Karpas-422 (cell line): ENCODE measurements at regions not wholly inside any gene's neighbourhood (a gene's known extent, or its start where the extent isn't known, plus 50 kb on each side); places are given as distances from the start of the nearest gene placed in this dataset.
"Not testable (repeated sequence)": the region's sequence is repeated elsewhere in the genome, so short reads cannot be mapped to it uniquely, and the experiment has no call there.

Experiments used
- DNase-seq: peaks from one replicate; pipeline ENCODE4 v3.0.0-alpha.2; 2015
- H2AFZ ChIP-seq: fragments of 200-600 bp; sonication (generic); 2 replicates; pipeline ENCODE4 v1.6.1; 2014; ENCODE audit warnings: antibody characterized with exemption, low read length, mixed read lengths
- H3K27ac ChIP-seq: fragments of 200-600 bp; sonication (generic); 2 replicates; pipeline ENCODE4 v1.5.1; 2014; ENCODE audit warnings: mild to moderate bottlenecking, low read length, moderate library complexity
- H3K27me3 ChIP-seq: fragments of 200-600 bp; sonication (generic); 2 replicates; pipeline ENCODE4 v1.6.1; 2014; ENCODE audit warnings: low read length, mixed read lengths
- H3K36me3 ChIP-seq: fragments of 200-600 bp; sonication (generic); 2 replicates; pipeline ENCODE4 v1.6.1; 2014; ENCODE audit warnings: low read length, mixed read lengths; ENCODE audit not compliant: insufficient read depth
- H3K4me1 ChIP-seq: fragments of 200-600 bp; sonication (generic); 2 replicates; pipeline ENCODE4 v1.6.1; 2014; ENCODE audit warnings: mild to moderate bottlenecking, low read length, mixed read lengths
- H3K4me2 ChIP-seq: fragments of 200-600 bp; sonication (generic); 2 replicates; pipeline ENCODE4 v1.6.1; 2014; ENCODE audit warnings: low read length, low read depth, mild to moderate bottlenecking; ENCODE audit not compliant: poor library complexity, severe bottlenecking
- H3K4me3 ChIP-seq: fragments of 200-600 bp; sonication (generic); 2 replicates; pipeline ENCODE4 v1.5.1; 2014; ENCODE audit warnings: mild to moderate bottlenecking, antibody characterized with exemption, low read length, mixed read lengths
- H3K79me2 ChIP-seq: fragments of 200-600 bp; sonication (generic); 2 replicates; pipeline ENCODE4 v1.6.1; 2014; ENCODE audit warnings: mild to moderate bottlenecking, low read length, mixed read lengths
- H3K9ac ChIP-seq: fragments of 200-600 bp; sonication (generic); 2 replicates; pipeline ENCODE4 v1.6.0; 2014; ENCODE audit warnings: low read length
- H3K9me2 ChIP-seq: fragments of 200-600 bp; sonication (generic), shearing (Covaris generic); replicated peaks from 2 replicates; pipeline ENCODE4 v1.6.0; 2014; ENCODE audit warnings: mild to moderate bottlenecking, low read length, moderate library complexity; ENCODE audit not compliant: insufficient read depth
- H3K9me3 ChIP-seq: fragments of 300-700, 200-600 bp; sonication (generic); 2 replicates; pipeline ENCODE4 v1.6.1; 2014; ENCODE audit warnings: low read length, mixed read lengths
- H4K20me1 ChIP-seq: fragments of 200-600 bp; sonication (generic); 2 replicates; pipeline ENCODE4 v1.6.1; 2014; ENCODE audit warnings: mild to moderate bottlenecking, antibody characterized with exemption, low read length, low read depth; ENCODE audit not compliant: insufficient read depth

- H2AFZ ChIP-seq, H3K4me3 ChIP-seq, H3K9me3 ChIP-seq, H3K9ac ChIP-seq, H3K4me1 ChIP-seq, H3K36me3 ChIP-seq, H4K20me1 ChIP-seq, H3K9me2 ChIP-seq, H3K79me2 ChIP-seq, H3K27ac ChIP-seq, H3K27me3 ChIP-seq, DNase-seq, H3K4me2 ChIP-seq: not testable (repeated sequence)
Observed at GRCh38 chrX:25797796-25798195, 340.3 kb upstream of the MAGEB18 start.

DNA sequence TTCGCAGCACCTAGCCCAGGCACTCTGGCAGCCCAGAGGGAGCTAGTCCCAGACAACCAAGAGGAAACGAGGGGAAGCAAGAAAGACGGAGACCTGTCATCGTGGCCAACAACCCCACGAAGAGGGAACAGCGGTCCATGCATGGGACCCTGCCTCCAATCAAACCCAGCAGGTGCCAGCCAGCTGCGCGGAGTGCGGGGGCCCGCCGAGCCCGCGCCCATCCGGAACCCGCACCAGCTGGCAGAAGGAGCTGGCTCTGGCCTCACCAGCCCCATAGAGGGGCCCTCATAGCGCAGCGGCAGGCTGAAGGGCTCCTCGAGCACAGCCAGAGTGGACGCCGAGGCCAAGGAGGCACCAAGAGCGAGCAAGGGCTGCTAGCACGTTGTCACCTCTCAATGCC lies 332.4 kb upstream of the MAGEB18 start:
- no peak overlapping the region for H3K4me2 ChIP-seq
- H3K79me2 ChIP-seq: no peaks in the 10 kb centered on the region
- H3K9me3 ChIP-seq: peaks cover 12% of the 10 kb centered on the region
- no peaks in the 10 kb centered on the region for H4K20me1 ChIP-seq
- H3K4me3 ChIP-seq: no peak overlapping the region
- no peaks in the 10 kb centered on the region for H3K4me1 ChIP-seq
- no peaks in the 10 kb centered on the region for H3K36me3 ChIP-seq
- H3K27me3 ChIP-seq: no peaks in the 10 kb centered on the region
- H3K9me2 ChIP-seq: no peaks in the 10 kb centered on the region
- no peak overlapping the region for H2AFZ ChIP-seq
- H3K9ac ChIP-seq: no peak overlapping the region
- H3K27ac ChIP-seq: no peak overlapping the region
- no peak for DNase-seq

- Histone ChIP-seq H3K9me2 (no peaks in the 10 kb centered on the region), H3K4me2 (no peak overlapping the region), H3K9ac (no peak overlapping the region), H3K36me3 (no peaks in the 10 kb centered on the region), H3K9me3 (peaks cover 16% of the 10 kb centered on the region), H2AFZ (no peak overlapping the region), H3K4me3 (no peak overlapping the region), H3K4me1 (no peaks in the 10 kb centered on the region), H4K20me1 (no peaks in the 10 kb centered on the region), H3K27me3 (no peaks in the 10 kb centered on the region), H3K79me2 (no peaks in the 10 kb centered on the region), H3K27ac (no peak overlapping the region)
- no peak for DNase-seq
Observed at GRCh38 chrX:25807022-25807421, 331.1 kb upstream of the MAGEB18 start.

- no peak overlapping the region for H3K4me3 ChIP-seq
- H3K4me2 ChIP-seq: no peak overlapping the region
- H2AFZ ChIP-seq: no peak overlapping the region
- H3K4me1 ChIP-seq: no peaks in the 10 kb centered on the region
- no peak overlapping the region for H3K9ac ChIP-seq
- H3K9me3 ChIP-seq: peaks cover 19% of the 10 kb centered on the region
- H4K20me1 ChIP-seq: no peaks in the 10 kb centered on the region
- no peaks in the 10 kb centered on the region for H3K36me3 ChIP-seq
- DNase-seq: no peak
- no peaks in the 10 kb centered on the region for H3K27me3 ChIP-seq
- no peak overlapping the region for H3K27ac ChIP-seq
- H3K9me2 ChIP-seq: no peaks in the 10 kb centered on the region
- no peaks in the 10 kb centered on the region for H3K79me2 ChIP-seq
Observed at GRCh38 chrX:25810202-25810601, 327.9 kb upstream of the MAGEB18 start.

DNA sequence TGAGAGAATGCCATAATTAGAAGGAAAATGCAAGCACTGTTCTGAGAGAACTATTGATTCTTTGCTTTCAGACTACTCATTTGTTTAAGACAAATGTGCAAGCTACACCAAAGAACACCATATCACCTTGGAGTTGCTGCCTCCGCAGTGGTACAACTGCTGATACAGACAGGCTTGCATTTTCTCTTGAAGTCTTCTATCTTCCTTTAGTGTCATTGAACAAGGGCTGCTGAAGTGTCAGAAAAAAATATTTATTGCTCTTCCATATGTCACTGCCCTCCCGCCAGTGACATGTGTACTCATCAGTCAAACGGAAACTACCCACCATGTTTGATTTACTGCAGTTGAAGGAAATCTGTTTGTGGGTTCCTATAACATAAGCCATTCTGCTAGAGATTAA lies 318.3 kb upstream of the MAGEB18 start:
- Histone ChIP-seq H2AFZ (no peak overlapping the region), H3K27ac (no peak overlapping the region), H3K36me3 (no peaks in the 10 kb centered on the region), H3K4me1 (no peaks in the 10 kb centered on the region), H3K9me3 (peaks cover 6% of the 10 kb centered on the region; the same call in 1 of the 2 replicates), H3K27me3 (no peaks in the 10 kb centered on the region), H4K20me1 (no peaks in the 10 kb centered on the region), H3K79me2 (no peaks in the 10 kb centered on the region), H3K9me2 (no peaks in the 10 kb centered on the region), H3K4me3 (no peak overlapping the region), H3K4me2 (no peak overlapping the region), H3K9ac (no peak overlapping the region)
- no peak for DNase-seq

DNA sequence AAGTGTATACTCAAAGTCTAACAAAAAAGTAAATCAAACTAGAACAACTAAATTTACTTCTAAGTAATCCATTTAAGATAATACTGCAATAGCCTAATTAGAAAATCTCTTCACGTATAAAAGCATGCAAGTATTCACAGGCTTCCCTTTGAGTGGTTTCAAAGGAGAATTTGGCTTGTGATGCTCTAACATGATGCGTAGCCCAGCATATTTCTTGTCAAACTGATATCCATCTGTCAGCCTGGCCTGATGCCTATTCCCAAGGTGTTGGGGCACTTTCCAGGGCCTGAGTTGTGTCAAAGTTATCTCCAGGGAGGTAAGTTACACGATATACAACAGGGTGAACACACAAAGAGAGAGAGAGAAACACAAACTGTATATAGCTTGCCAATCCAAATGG lies 287.0 kb upstream of the MAGEB18 start:
- Histone ChIP-seq H3K4me1 (no peaks in the 10 kb centered on the region), H3K9me2 (no peaks in the 10 kb centered on the region), H2AFZ (no peak overlapping the region), H3K4me3 (no peak overlapping the region), H3K36me3 (no peaks in the 10 kb centered on the region), H3K79me2 (no peaks in the 10 kb centered on the region), H4K20me1 (no peaks in the 10 kb centered on the region), H3K9me3 (peaks cover 28% of the 10 kb centered on the region; the same call in 1 of the 2 replicates), H3K4me2 (no peak overlapping the region), H3K27me3 (no peaks in the 10 kb centered on the region), H3K27ac (no peak overlapping the region), H3K9ac (no peak overlapping the region)
- DNase-seq: no peak

DNA sequence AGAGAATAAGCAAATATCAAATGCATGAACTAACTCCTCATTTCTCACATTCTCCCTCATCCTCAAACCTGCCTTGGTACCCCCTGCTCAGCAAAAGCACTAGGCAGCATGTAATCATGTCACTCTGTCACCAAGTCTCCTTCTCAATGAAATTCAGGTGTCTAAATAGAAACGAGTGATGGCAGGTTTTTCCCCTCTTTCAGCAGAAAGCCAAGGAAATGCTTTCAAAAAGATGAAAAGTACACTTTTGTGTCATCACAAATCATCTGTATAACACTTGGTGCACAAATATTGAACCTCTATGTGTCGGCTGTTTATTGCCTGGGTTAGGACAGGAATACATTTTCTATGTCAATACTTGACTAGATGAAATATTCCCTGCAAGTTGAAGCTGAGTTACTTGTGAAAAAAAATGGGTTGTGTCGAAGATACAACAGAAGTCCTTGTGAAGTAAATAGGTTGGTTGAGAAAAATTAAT lies 285.1 kb upstream of the MAGEB18 start:
- Histone ChIP-seq H3K9me3 (peaks cover 33% of the 10 kb centered on the region), H3K9ac (no peak overlapping the region), H3K36me3 (no peaks in the 10 kb centered on the region), H2AFZ (no peak overlapping the region), H3K4me2 (no peak overlapping the region), H3K79me2 (no peaks in the 10 kb centered on the region), H3K27ac (no peak overlapping the region), H4K20me1 (no peaks in the 10 kb centered on the region), H3K4me1 (no peaks in the 10 kb centered on the region), H3K9me2 (no peaks in the 10 kb centered on the region), H3K27me3 (no peaks in the 10 kb centered on the region), H3K4me3 (no peak overlapping the region)
- DNase-seq: no peak

DNA sequence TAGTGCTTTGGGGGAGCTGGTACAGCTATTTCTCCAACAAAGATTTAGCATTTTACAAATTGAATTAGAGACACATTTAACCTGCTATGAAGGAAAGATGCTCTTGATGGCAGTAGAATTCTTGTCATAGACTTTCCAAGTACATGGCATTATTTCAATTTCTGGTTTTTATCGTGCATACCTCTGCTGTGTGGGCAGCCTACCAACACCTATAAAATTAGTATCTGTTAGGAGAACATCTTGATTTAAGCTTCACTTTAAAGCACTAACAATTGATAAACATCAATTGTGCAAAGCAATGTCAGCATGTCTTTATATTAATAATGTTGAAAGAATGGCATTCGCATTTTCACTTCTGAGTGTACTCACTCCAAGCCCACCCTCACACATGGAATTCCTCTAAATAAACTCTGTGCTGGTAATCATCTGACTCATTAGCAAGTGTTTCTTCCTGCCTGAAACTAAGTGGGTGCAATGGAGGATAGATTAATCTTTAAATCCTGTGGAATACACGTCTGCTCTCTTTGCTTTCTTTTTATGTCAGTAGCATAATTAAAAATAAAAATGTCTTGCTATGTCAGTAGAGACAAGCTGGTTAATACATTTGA lies 279.8 kb upstream of the MAGEB18 start:
- H3K27ac ChIP-seq: no peak overlapping the region
- no peak overlapping the region for H3K4me2 ChIP-seq
- H3K9ac ChIP-seq: no peak overlapping the region
- no peak overlapping the region for H3K4me3 ChIP-seq
- no peak overlapping the region for H2AFZ ChIP-seq
- H3K27me3 ChIP-seq: no peaks in the 10 kb centered on the region
- no peaks in the 10 kb centered on the region for H3K4me1 ChIP-seq
- peaks cover 39% of the 10 kb centered on the region for H3K9me3 ChIP-seq
- no peaks in the 10 kb centered on the region for H3K9me2 ChIP-seq
- H4K20me1 ChIP-seq: no peaks in the 10 kb centered on the region
- H3K36me3 ChIP-seq: no peaks in the 10 kb centered on the region
- no peak for DNase-seq
- no peaks in the 10 kb centered on the region for H3K79me2 ChIP-seq

DNA sequence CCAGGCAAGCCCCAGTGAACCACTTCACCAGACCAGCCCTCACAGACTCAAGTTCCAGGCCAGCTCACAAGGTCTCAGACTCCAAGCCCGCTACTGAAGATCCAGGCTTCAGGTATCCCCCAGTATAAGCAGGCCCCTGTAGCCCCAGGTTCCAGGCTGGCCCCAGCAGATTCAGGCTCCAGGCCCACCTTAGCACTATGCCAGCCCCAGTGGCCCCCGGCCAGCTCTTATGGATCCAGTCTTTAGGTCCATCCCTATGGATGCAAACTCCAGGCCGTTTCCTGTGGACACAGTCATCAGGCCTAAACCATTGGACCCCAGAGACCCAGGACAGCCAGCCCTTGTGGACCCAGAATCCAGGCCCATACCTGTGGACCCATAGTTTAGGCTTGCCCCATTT lies 277.8 kb upstream of the MAGEB18 start:
- Histone ChIP-seq H3K4me2 (no peak overlapping the region), H3K4me3 (no peak overlapping the region)

More for the DNA sequence above, 277.8 kb upstream of the MAGEB18 start:
- DNase-seq: no peak
- no peaks in the 10 kb centered on the region for H3K79me2 ChIP-seq
- H3K9me3 ChIP-seq: peaks cover 43% of the 10 kb centered on the region
- H3K4me1 ChIP-seq: no peaks in the 10 kb centered on the region
- H3K27me3 ChIP-seq: no peaks in the 10 kb centered on the region
- no peak overlapping the region for H2AFZ ChIP-seq
- H3K9ac ChIP-seq: no peak overlapping the region
- no peaks in the 10 kb centered on the region for H3K36me3 ChIP-seq
- no peak overlapping the region for H3K27ac ChIP-seq
- no peaks in the 10 kb centered on the region for H3K9me2 ChIP-seq
- no peaks in the 10 kb centered on the region for H4K20me1 ChIP-seq
